ENCODE measurements at regions not wholly inside any gene's neighbourhood (a gene's known extent, or its start where the extent isn't known, plus 50 kb on each side); places are given as distances from the start of the nearest gene placed in this dataset.
"Not testable (repeated sequence)": the region's sequence is repeated elsewhere in the genome, so short reads cannot be mapped to it uniquely, and the experiment has no call there.

DNA sequence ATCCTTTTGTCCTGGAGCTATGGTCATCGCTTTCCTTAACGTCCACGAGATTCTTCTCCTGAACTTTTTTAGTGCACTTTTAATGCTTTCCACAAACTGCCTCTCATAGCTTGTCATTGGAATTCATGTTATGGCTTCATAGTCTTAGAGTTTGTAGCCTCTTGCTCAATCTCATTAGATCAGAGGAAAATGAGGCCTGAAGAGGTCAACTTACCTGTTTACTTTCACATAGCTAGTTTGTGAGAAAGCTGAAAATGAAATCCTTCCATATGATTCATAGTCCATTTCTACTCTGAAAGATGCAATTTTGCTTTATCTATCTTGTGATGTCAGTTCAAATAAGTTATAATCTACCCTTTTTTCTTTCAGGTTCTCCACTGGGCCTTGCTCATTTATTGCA, 1747.2 kb upstream of the RAG2 start:
- Histone ChIP-seq H3K79me2 (replicated peaks; ENCODE audit: insufficient read depth, low read length) (no peaks in the 10 kb centered on the region), H3K4me2 (ENCODE audit: low read length) (no peak overlapping the region), H3K9me3 (ENCODE audit: low read length) (no peaks in the 10 kb centered on the region), H3K9ac (ENCODE audit: low read length) (no peak overlapping the region), H3K36me3 (ENCODE audit: insufficient read depth, low read length) (no peaks in the 10 kb centered on the region), H3K9me2 (ENCODE audit: insufficient read depth, low read length) (no peaks in the 10 kb centered on the region), H3K4me3 (ENCODE audit: low read length) (no peak overlapping the region), H3K27me3 (ENCODE audit: insufficient read depth, low read depth, low read length) (no peaks in the 10 kb centered on the region), H3F3A (ENCODE audit: insufficient read depth, low read length, poor library complexity, severe bottlenecking) (no peaks in the 10 kb centered on the region), H2AFZ (ENCODE audit: low read depth, low read length) (no peak overlapping the region), H4K20me1 (ENCODE audit: insufficient read depth) (no peaks in the 10 kb centered on the region), H3K27ac (ENCODE audit: low read length) (no peak overlapping the region)
- no peak for TF ChIP-seq POLR2AphosphoS5 (IDR thresholded peaks at IDR 0.05)
- TF ChIP-seq TAF1 (IDR thresholded peaks at IDR 0.05; ENCODE audit: low read depth) = no peak
- TF ChIP-seq MXI1 (conservative IDR thresholded peaks at IDR 0.05; ENCODE audit: poor library complexity, severe bottlenecking) = no peak
- no peak for TF ChIP-seq EZH2 (IDR thresholded peaks at IDR 0.05; ENCODE audit: borderline replicate concordance, insufficient read depth, low read length, poor library complexity, severe bottlenecking)
- no peak for TF ChIP-seq EP300 (conservative IDR thresholded peaks at IDR 0.05; ENCODE audit: poor library complexity, severe bottlenecking)
- no peak for TF ChIP-seq RAD21 (conservative IDR thresholded peaks at IDR 0.05)
- TF ChIP-seq, protein P1, sequence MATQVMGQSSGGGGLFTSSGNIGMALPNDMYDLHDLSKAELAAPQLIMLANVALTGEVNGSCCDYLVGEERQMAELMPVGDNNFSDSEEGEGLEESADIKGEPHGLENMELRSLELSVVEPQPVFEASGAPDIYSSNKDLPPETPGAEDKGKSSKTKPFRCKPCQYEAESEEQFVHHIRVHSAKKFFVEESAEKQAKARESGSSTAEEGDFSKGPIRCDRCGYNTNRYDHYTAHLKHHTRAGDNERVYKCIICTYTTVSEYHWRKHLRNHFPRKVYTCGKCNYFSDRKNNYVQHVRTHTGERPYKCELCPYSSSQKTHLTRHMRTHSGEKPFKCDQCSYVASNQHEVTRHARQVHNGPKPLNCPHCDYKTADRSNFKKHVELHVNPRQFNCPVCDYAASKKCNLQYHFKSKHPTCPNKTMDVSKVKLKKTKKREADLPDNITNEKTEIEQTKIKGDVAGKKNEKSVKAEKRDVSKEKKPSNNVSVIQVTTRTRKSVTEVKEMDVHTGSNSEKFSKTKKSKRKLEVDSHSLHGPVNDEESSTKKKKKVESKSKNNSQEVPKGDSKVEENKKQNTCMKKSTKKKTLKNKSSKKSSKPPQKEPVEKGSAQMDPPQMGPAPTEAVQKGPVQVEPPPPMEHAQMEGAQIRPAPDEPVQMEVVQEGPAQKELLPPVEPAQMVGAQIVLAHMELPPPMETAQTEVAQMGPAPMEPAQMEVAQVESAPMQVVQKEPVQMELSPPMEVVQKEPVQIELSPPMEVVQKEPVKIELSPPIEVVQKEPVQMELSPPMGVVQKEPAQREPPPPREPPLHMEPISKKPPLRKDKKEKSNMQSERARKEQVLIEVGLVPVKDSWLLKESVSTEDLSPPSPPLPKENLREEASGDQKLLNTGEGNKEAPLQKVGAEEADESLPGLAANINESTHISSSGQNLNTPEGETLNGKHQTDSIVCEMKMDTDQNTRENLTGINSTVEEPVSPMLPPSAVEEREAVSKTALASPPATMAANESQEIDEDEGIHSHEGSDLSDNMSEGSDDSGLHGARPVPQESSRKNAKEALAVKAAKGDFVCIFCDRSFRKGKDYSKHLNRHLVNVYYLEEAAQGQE (IDR thresholded peaks at IDR 0.05; ENCODE audit: borderline replicate concordance) = no peak
- TF ChIP-seq SMC3 (conservative IDR thresholded peaks at IDR 0.05; ENCODE audit: poor library complexity) = no peak
- TF ChIP-seq, protein P2, sequence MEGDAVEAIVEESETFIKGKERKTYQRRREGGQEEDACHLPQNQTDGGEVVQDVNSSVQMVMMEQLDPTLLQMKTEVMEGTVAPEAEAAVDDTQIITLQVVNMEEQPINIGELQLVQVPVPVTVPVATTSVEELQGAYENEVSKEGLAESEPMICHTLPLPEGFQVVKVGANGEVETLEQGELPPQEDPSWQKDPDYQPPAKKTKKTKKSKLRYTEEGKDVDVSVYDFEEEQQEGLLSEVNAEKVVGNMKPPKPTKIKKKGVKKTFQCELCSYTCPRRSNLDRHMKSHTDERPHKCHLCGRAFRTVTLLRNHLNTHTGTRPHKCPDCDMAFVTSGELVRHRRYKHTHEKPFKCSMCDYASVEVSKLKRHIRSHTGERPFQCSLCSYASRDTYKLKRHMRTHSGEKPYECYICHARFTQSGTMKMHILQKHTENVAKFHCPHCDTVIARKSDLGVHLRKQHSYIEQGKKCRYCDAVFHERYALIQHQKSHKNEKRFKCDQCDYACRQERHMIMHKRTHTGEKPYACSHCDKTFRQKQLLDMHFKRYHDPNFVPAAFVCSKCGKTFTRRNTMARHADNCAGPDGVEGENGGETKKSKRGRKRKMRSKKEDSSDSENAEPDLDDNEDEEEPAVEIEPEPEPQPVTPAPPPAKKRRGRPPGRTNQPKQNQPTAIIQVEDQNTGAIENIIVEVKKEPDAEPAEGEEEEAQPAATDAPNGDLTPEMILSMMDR (IDR thresholded peaks at IDR 0.05; ENCODE audit: poor library complexity, severe bottlenecking) = no peak

DNA sequence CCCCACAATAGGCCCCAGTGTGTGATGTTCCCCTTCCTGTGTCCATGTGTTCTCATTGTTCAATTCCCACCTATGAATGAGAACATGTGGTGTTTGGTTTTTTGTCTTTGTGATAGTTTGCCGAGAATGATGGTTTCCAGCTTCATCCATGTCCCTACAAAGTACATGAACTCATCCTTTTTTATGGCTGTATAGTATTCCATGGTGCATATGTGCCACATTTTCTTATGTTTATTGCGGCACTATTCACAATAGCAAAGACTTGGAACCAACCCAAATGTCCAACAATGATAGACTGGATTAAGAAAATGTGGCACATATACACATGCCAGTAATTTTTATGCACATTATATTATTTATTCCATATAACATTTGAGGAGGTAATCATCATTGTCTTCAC, 1743.6 kb upstream of the RAG2 start:
- H3K9me3 ChIP-seq (ENCODE audit: low read length); H3K27ac ChIP-seq (ENCODE audit: low read length); H3K27me3 ChIP-seq (ENCODE audit: insufficient read depth, low read depth, low read length); H3K4me2 ChIP-seq (ENCODE audit: low read length); H3K9me2 ChIP-seq (ENCODE audit: insufficient read depth, low read length); H3K9ac ChIP-seq (ENCODE audit: low read length); H3F3A ChIP-seq (ENCODE audit: insufficient read depth, low read length, poor library complexity, severe bottlenecking); H4K20me1 ChIP-seq (ENCODE audit: insufficient read depth); H3K4me3 ChIP-seq (ENCODE audit: low read length); H3K36me3 ChIP-seq (ENCODE audit: insufficient read depth, low read length); H3K79me2 ChIP-seq (replicated peaks; ENCODE audit: insufficient read depth, low read length); H2AFZ ChIP-seq (ENCODE audit: low read depth, low read length): not testable (repeated sequence)

DNA sequence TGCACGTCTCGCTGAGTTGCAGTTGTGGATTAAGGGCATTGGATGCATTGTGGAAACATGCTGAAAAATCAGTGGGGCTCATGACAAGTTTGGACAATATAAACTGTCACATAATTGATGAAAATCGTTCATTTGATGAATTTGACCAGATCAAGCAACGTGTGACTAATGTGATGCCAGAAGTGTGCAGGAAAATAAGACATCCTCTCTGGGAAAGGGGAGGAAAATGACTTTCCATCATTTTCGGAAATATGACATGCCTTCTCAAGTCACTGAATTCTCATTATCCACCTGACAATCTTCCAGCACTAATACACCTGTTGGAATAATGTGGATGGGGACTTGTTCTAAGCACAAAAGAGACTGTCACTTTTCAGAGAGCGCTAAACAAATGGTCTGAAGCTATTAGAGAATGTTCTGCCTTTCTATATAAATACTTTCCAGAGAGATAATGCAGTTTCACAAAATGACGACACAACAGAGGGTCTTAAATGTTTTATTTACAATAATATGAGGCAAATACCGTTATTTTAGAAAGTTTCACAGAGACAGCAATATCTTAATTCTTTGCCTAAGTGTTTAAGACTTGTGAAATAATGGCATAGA, 1741.9 kb upstream of the RAG2 start:
- H3K4me2 ChIP-seq (ENCODE audit: low read length) = peak overlapping the region; percentile 7
- H3K27ac ChIP-seq (ENCODE audit: low read length) = peak overlapping the region; percentile 57
- no peaks in the 10 kb centered on the region for H3K9me2 ChIP-seq (ENCODE audit: insufficient read depth, low read length)
- H3K27me3 ChIP-seq (ENCODE audit: insufficient read depth, low read depth, low read length) = no peaks in the 10 kb centered on the region
- H3K9me3 ChIP-seq (ENCODE audit: low read length) = no peaks in the 10 kb centered on the region
- H4K20me1 ChIP-seq (ENCODE audit: insufficient read depth) = no peaks in the 10 kb centered on the region
- no peaks in the 10 kb centered on the region for H3K36me3 ChIP-seq (ENCODE audit: insufficient read depth, low read length)
- H3F3A ChIP-seq (ENCODE audit: insufficient read depth, low read length, poor library complexity, severe bottlenecking) = peaks cover 7% of the 10 kb centered on the region
- H3K4me3 ChIP-seq (ENCODE audit: low read length) = no peak overlapping the region
- no peaks in the 10 kb centered on the region for H3K79me2 ChIP-seq (replicated peaks; ENCODE audit: insufficient read depth, low read length)
- no peak overlapping the region for H3K9ac ChIP-seq (ENCODE audit: low read length)
- TF ChIP-seq EP300 (conservative IDR thresholded peaks at IDR 0.05; ENCODE audit: poor library complexity, severe bottlenecking) = peak; percentile 100
- peak; percentile 56 for TF ChIP-seq MXI1 (conservative IDR thresholded peaks at IDR 0.05; ENCODE audit: poor library complexity, severe bottlenecking)
- TF ChIP-seq TAF1 (IDR thresholded peaks at IDR 0.05; ENCODE audit: low read depth) = no peak
- TF ChIP-seq RAD21 (conservative IDR thresholded peaks at IDR 0.05) = peak; percentile 58
- TF ChIP-seq, protein P2 (IDR thresholded peaks at IDR 0.05; ENCODE audit: poor library complexity, severe bottlenecking) = no peak
- TF ChIP-seq, protein P1 (IDR thresholded peaks at IDR 0.05; ENCODE audit: borderline replicate concordance) = peak; percentile 100
- TF ChIP-seq POLR2AphosphoS5 (IDR thresholded peaks at IDR 0.05) = peak; percentile 99
- TF ChIP-seq EZH2 (IDR thresholded peaks at IDR 0.05; ENCODE audit: borderline replicate concordance, insufficient read depth, low read length, poor library complexity, severe bottlenecking) = no peak
- TF ChIP-seq SMC3 (conservative IDR thresholded peaks at IDR 0.05; ENCODE audit: poor library complexity) = peak; percentile 64
- H2AFZ ChIP-seq (ENCODE audit: low read depth, low read length) = no peak overlapping the region
